DOHH2 (cell line): ENCODE measurements at regions not wholly inside any gene's neighbourhood (a gene's known extent, or its start where the extent isn't known, plus 50 kb on each side); places are given as distances from the start of the nearest gene placed in this dataset.
"Not testable (repeated sequence)": the region's sequence is repeated elsewhere in the genome, so short reads cannot be mapped to it uniquely, and the experiment has no call there.

Experiments
- H3F3A ChIP-seq: fragments of 200-600 bp; sonication (generic), shearing (Covaris generic); 2 replicates; pipeline ENCODE4 v1.6.0; 2016; ENCODE audit warnings: antibody characterized with exemption, mild to moderate bottlenecking; ENCODE audit not compliant: control insufficient read depth, insufficient read depth
- H3K27ac ChIP-seq: fragments of 200-600 bp; sonication (generic); 2 replicates; pipeline ENCODE4 v1.5.1; 2014; ENCODE audit warnings: low read depth, mild to moderate bottlenecking, low read length, moderate library complexity
- H3K27me3 ChIP-seq: fragments of 200-600 bp; sonication (generic); 2 replicates; pipeline ENCODE4 v1.6.1; 2014; ENCODE audit warnings: mild to moderate bottlenecking, low read length, mixed read lengths; ENCODE audit not compliant: control insufficient read depth
- H3K36me3 ChIP-seq: fragments of 200-600 bp; sonication (generic); 2 replicates; pipeline ENCODE4 v1.6.1; 2014; ENCODE audit warnings: mild to moderate bottlenecking, low read length, moderate library complexity, mixed read lengths; ENCODE audit not compliant: control insufficient read depth
- H3K4me1 ChIP-seq: fragments of 200-600 bp; sonication (generic); 2 replicates; pipeline ENCODE4 v1.6.1; 2014; ENCODE audit warnings: mild to moderate bottlenecking, low read length, mixed read lengths; ENCODE audit not compliant: control insufficient read depth
- H3K4me2 ChIP-seq: fragments of 200-600 bp; sonication (generic); 2 replicates; pipeline ENCODE4 v1.6.0; 2014; ENCODE audit warnings: mild to moderate bottlenecking, low read length, moderate library complexity
- H3K4me3 ChIP-seq: fragments of 200-600 bp; sonication (generic); 2 replicates; pipeline ENCODE4 v1.5.1; 2014; ENCODE audit warnings: mild to moderate bottlenecking, low read length, mixed read lengths
- H3K79me2 ChIP-seq: fragments of 200-600 bp; sonication (generic); 2 replicates; pipeline ENCODE4 v1.6.1; 2014; ENCODE audit warnings: mild to moderate bottlenecking, low read length, mixed read lengths; ENCODE audit not compliant: control insufficient read depth
- H3K9me2 ChIP-seq: fragments of 200-600 bp; sonication (generic); replicated peaks from 2 replicates; pipeline ENCODE4 v1.6.1; 2014; ENCODE audit warnings: mild to moderate bottlenecking, low read length, mixed read lengths; ENCODE audit not compliant: control insufficient read depth
- H3K9me3 ChIP-seq: fragments of 200-600 bp; sonication (generic); 2 replicates; pipeline ENCODE4 v1.6.1; 2014; ENCODE audit warnings: antibody characterized with exemption, low read length, mixed read lengths; ENCODE audit not compliant: control insufficient read depth, insufficient read depth
- H4K20me1 ChIP-seq: fragments of 200-600 bp; sonication (generic); 2 replicates; pipeline ENCODE4 v1.6.0; 2014; ENCODE audit warnings: low read depth, mild to moderate bottlenecking, antibody characterized with exemption, low read length, moderate library complexity; ENCODE audit not compliant: control insufficient read depth, insufficient read depth
- EZH2phosphoT487 ChIP-seq: fragments of 200-600 bp; sonication (generic); IDR thresholded peaks from 2 replicates; pipeline ENCODE4 v1.6.1; 2017; ENCODE audit warnings: borderline replicate concordance, mild to moderate bottlenecking, antibody characterized with exemption, low read length, moderate library complexity, mixed read lengths
- TF ChIP-seq, protein P1 (sequence below): fragments of 200-600 bp; sonication (generic); IDR thresholded peaks from one replicate; pipeline ENCODE4 v1.5.1; 2014; ENCODE audit warnings: antibody characterized with exemption, mild to moderate bottlenecking, low read depth, low read length; ENCODE audit not compliant: poor library complexity, severe bottlenecking

DNA sequence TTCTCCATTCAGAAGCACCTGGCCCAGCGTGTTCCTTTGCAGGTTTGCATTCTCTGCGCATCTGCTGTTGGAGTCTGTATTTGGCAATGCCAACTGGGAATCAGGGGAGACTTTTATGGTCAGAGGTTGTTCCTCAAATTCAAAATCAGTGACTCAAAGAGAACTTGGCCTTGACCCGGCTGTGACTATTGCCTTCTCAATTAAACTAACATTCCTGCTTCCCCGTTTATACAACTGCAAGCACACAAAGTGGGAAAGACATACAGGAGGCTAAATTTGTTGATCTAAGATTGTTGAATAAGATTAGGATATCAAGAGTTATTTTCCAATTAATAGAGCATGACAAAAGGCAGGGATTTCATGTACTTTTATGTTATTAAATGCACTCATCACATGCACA is 402.4 kb upstream of the IRX2 start:
- H3K9me2 ChIP-seq: no peaks in the 10 kb centered on the region
- H3K4me3 ChIP-seq: no peak overlapping the region
- no peak overlapping the region for H3K27ac ChIP-seq
- no peaks in the 10 kb centered on the region for H3K27me3 ChIP-seq
- H3K4me1 ChIP-seq: no peaks in the 10 kb centered on the region
- no peaks in the 10 kb centered on the region for H3K36me3 ChIP-seq
- H3K9me3 ChIP-seq: peaks cover 9% of the 10 kb centered on the region; the same call in 1 of the 2 replicates
- no peaks in the 10 kb centered on the region for H3K79me2 ChIP-seq
- no peak for TF ChIP-seq EZH2phosphoT487
- TF ChIP-seq, protein P1, sequence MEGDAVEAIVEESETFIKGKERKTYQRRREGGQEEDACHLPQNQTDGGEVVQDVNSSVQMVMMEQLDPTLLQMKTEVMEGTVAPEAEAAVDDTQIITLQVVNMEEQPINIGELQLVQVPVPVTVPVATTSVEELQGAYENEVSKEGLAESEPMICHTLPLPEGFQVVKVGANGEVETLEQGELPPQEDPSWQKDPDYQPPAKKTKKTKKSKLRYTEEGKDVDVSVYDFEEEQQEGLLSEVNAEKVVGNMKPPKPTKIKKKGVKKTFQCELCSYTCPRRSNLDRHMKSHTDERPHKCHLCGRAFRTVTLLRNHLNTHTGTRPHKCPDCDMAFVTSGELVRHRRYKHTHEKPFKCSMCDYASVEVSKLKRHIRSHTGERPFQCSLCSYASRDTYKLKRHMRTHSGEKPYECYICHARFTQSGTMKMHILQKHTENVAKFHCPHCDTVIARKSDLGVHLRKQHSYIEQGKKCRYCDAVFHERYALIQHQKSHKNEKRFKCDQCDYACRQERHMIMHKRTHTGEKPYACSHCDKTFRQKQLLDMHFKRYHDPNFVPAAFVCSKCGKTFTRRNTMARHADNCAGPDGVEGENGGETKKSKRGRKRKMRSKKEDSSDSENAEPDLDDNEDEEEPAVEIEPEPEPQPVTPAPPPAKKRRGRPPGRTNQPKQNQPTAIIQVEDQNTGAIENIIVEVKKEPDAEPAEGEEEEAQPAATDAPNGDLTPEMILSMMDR: no peak
- no peak overlapping the region for H3K4me2 ChIP-seq
- no peaks in the 10 kb centered on the region for H4K20me1 ChIP-seq
- H3F3A ChIP-seq: no peaks in the 10 kb centered on the region

GRCh38 chr5:3153226-3153858 is 401.9 kb upstream of the IRX2 start:
- H3K27ac ChIP-seq: no peak overlapping the region
- no peak overlapping the region for H3K4me2 ChIP-seq
- TF ChIP-seq, protein P1: no peak
- no peak for TF ChIP-seq EZH2phosphoT487

GRCh38 chr5:3149899-3150298 is 398.4 kb upstream of the IRX2 start:
- Histone ChIP-seq H3K9me2 (no peaks in the 10 kb centered on the region), H3K79me2 (no peaks in the 10 kb centered on the region), H3K4me3 (no peak overlapping the region), H3K9me3 (peaks cover 3% of the 10 kb centered on the region; the same call in 1 of the 2 replicates), H3K4me2 (no peak overlapping the region), H4K20me1 (no peaks in the 10 kb centered on the region), H3K27me3 (no peaks in the 10 kb centered on the region), H3F3A (no peaks in the 10 kb centered on the region), H3K36me3 (no peaks in the 10 kb centered on the region), H3K27ac (no peak overlapping the region), H3K4me1 (no peaks in the 10 kb centered on the region)
- TF ChIP-seq, protein P1: no peak
- TF ChIP-seq EZH2phosphoT487: no peak

More at GRCh38 chr5:3153226-3153858, 401.9 kb upstream of the IRX2 start:
- Histone ChIP-seq H3K36me3 (no peaks in the 10 kb centered on the region), H3K4me1 (no peaks in the 10 kb centered on the region), H4K20me1 (no peaks in the 10 kb centered on the region), H3K4me3 (no peak overlapping the region), H3F3A (no peaks in the 10 kb centered on the region), H3K9me3 (peaks cover 9% of the 10 kb centered on the region; the same call in 1 of the 2 replicates), H3K79me2 (no peaks in the 10 kb centered on the region), H3K27me3 (no peaks in the 10 kb centered on the region), H3K9me2 (no peaks in the 10 kb centered on the region)

DNA sequence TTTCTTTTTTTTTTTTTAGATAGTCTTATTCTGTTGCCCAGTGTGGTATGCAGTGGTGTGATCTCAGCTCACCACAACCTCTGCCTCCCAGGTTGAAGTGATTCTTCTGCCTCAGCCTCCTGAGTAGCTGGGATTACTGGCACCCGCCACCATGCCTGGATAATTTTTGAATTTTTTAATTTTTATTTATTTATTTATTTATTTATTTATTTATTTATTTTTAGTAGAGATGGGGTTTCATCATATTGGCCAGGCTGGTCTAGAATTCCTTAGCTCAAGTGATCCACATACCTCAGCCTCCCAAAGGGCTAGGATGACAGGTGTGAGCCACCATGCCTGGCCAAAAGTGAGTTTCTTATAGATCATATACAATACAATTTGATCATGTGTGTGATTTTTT is 395.9 kb upstream of the IRX2 start:
- not testable (repeated sequence) for H4K20me1 ChIP-seq, H3K4me3 ChIP-seq, H3K4me2 ChIP-seq, H3K36me3 ChIP-seq, H3K27me3 ChIP-seq, H3K9me3 ChIP-seq, H3K4me1 ChIP-seq, H3F3A ChIP-seq, H3K27ac ChIP-seq, H3K9me2 ChIP-seq, H3K79me2 ChIP-seq
